Tibial nerve (tissue), 3 donors: ENCODE measurements at regions not wholly inside any gene's neighbourhood (a gene's known extent, or its start where the extent isn't known, plus 50 kb on each side); places are given as distances from the start of the nearest gene placed in this dataset.

ENCODE experiments used
- POLR2A ChIP-seq, 2 donors: fragments of 450-650 bp; IDR thresholded peaks; one replicate each; pipeline ENCODE4 v1.6.1; 2017; ENCODE audit warnings: antibody characterized with exemption in 2 of 2, mild to moderate bottlenecking in 2 of 2, moderate library complexity in 2 of 2
- TF ChIP-seq, protein P1 (sequence below), 5 experiments: fragments of 200-600 bp in 3 of 5; fragments of 450-650 bp in 2 of 5; sonication (generic) in 3 of 5; IDR thresholded peaks; one replicate each; pipeline ENCODE4 v1.5.1; 2016 to 2019; ENCODE audit warnings: antibody characterized with exemption in 5 of 5, mild to moderate bottlenecking in 3 of 5, moderate library complexity in 2 of 5

DNA sequence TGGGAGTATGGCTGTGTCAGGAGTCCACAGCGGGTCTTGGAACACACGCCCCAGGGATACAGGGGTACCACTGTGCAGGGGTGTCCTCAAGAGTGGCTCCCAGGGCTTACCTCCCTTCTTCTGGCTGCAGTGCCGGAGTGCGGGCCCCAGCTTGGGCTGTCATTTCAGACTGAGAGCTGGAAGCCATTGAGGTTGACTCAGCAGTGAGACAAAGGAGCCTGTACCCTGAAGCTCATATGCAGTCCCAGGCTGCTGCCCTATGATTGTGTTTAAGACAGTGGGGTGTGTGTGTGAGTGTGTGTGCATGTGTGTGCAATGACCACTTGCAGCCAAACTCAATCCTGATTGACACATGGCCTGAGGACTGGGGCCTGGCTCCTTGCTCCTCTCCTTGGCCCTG, 167.7 kb upstream of the AFDN start:
- TF ChIP-seq, protein P1, sequence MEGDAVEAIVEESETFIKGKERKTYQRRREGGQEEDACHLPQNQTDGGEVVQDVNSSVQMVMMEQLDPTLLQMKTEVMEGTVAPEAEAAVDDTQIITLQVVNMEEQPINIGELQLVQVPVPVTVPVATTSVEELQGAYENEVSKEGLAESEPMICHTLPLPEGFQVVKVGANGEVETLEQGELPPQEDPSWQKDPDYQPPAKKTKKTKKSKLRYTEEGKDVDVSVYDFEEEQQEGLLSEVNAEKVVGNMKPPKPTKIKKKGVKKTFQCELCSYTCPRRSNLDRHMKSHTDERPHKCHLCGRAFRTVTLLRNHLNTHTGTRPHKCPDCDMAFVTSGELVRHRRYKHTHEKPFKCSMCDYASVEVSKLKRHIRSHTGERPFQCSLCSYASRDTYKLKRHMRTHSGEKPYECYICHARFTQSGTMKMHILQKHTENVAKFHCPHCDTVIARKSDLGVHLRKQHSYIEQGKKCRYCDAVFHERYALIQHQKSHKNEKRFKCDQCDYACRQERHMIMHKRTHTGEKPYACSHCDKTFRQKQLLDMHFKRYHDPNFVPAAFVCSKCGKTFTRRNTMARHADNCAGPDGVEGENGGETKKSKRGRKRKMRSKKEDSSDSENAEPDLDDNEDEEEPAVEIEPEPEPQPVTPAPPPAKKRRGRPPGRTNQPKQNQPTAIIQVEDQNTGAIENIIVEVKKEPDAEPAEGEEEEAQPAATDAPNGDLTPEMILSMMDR (IDR thresholded peaks at IDR 0.05), result no peak
- no peak for TF ChIP-seq POLR2A (IDR thresholded peaks at IDR 0.05)
